ENCODE measurements at regions not wholly inside any gene's neighbourhood (a gene's known extent, or its start where the extent isn't known, plus 50 kb on each side); places are given as distances from the start of the nearest gene placed in this dataset.

DNA sequence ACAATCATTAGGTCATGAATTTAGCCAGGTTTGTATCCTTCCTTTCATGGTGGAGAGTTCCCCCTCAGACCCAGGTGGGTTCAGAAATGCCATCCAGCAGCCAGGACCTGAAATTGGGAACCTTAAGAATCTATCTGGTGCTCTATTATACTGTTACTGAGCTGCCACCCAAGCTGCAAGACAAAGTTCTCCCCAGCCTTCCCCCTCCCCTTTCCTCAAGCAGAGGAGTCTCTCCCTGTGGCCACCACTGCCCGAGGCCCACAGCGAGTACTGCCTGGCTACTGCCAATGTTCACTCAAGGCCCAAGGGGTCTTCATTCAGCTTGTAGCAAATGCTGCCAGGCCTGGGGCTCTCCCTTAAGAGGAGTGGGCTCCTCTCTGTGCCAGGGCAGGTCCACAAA, 133.8 kb downstream of the TMEM38B start:
- DNase-seq: no peak

DNA sequence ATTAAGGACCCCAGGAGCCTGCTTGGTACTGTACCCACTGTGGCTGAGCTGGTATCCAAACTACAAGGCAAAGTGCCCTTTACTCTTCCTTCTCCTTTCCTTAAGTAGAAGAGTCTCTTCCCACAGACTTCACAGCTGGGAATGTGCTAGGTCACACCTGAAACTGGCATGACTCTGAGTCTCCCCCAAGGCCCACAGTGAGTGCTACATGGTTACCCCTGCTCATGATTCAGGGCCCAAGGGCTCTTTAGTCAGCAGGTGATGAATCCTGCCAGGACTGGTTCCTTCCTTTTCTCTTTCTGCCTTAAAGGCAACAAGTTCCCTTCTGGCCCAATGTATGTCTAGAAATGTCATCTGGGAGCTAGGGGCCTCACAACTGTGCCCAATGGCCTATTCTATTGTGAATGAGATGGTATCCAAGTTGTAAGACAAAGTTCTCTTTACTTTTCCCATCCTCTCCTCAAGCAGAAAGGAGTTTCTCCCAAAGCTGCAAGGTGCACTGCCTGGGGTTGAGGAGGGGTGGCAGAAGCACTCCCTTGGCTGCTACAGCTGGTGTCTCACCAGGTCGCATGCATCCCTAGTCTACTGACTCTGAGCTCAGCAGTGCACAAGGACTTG, 134.4 kb downstream of the TMEM38B start:
- DNase-seq: no peak

DNA sequence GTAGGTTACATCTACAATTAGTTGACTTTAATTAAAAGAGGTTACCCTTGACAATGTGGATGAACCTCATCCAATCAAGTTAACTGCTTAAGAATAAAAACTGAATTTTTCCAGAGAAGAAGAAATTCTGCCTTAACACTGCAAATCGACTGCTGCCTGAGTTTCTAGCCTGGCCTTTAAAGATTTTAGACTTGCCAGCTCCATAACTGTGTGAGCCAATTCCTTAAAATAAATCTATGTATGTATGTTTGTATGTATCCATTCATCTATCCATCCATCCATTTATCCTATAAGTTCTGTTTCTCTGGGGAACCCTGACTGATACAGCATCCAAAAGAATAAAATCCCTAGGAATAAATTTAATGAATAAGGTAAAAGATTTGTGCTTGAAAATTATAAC, 136.1 kb downstream of the TMEM38B start:
- DNase-seq: no peak

- DNase-seq: no peak
These were observed 137.9 kb downstream of the TMEM38B start for GRCh38 chr9:105832096-105832710.

DNA sequence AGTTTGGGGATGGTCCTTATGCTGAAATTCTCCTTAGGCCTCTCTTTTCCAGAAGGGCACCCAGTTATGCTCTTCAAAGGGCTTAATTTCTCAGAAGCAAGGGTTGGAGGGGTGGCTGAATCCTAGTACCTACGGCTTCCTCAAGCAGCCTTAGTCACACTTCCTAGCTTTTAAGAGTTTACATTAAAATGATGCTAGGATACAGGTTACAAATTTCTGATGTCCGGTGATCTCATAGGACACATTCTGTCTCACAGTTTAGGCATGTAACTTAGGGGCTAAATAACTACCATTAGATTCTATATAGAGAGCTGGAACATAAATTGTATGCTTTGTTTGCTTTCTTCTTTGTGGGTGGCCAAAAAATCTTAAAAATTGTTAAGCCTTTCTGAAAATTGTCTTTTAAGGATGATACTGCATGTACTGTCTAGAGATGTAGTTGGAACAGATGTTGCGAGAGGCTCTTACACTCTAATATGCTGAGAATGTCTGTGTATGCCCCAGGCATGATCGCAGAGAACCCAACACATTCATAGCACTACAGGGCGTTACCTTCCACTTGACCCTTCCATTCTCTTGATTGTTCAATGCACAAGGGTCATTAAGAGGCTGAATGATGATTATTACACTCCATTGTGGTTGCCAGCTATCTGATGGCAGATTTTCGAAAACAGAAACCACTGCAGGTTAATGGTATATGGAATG, 139.1 kb downstream of the TMEM38B start:
- DNase-seq: no peak

DNA sequence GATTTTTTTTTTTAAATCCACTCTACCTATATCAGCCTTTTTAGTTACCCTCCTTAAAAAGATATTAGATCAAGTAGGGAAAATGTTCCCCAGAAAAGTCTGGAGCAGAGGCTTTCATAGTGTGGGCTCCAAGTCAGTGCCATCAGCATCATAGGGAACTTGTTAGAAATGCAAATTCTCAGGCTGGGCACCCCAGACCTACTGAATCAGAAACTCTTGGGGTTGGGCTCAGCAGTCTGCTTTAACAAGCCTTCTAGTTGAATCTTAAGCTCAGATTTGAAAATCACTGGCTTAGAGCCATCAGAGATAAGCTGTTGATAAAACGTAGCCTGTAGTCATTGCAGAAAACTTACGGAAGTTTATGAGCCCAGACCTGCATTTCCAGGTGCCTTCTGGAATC, 140.1 kb downstream of the TMEM38B start:
- DNase-seq: no peak

GRCh38 chr9:105835721-105836120, 141.4 kb downstream of the TMEM38B start:
- DNase-seq: peak; percentile 25

- DNase-seq: no peak
These were observed 142.8 kb downstream of the TMEM38B start for GRCh38 chr9:105836936-105837660.

DNA sequence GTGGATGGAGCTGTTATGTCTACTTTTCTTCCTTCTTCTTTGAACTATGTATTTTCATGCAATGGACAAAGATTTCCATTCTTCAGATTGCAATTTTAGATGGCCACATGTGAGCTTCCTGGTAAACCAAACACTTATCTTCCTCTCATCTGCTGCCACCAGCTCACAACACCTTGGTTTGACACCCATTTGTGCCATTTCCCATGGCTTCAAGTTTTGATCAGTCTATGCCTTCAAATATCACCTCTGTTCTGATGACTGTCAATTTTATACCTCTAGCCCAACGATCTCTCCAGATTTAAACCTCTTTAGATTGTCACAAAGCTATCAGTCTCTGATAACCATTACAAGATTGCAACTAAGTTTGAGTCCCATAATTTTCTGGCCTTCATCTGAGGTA, 147.2 kb downstream of the TMEM38B start:
- DNase-seq: no peak

- peak; percentile 7 for DNase-seq
These were observed 147.8 kb downstream of the TMEM38B start for GRCh38 chr9:105842023-105842644.

- no peak for DNase-seq
These were observed 152.5 kb downstream of the TMEM38B start for GRCh38 chr9:105846825-105847224.

DNA sequence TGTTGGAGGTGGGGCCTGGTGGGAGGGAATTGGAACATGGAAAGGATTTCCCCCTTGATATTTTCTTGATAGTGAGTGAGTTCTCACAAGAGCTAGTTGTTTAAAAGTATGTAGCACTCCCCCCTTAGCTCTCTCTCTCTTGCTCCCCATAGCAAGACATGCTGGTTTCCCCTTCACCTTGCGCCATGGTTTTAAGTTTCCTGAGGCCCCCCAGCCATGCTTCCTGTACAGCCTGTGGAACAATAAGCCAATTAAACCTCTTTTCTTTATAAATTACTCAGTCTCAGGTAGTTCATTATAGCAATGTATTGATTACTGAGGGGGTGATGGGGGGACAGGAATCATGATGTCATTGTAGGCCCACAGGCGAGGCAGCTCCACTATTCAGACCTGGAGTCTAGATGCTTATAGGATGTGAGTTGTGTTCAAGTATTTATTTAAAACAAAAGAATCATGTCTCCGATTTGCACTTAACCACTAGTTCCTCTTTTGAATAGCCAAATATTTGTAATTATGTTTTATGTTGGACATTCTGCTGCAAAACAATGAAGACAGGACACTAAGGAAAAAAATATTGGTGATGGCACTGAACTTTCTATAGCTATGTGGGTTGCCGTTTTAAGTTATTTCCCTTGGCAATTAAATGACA, 156.6 kb downstream of the TMEM38B start:
- DNase-seq: no peak

- DNase-seq: no peak
These were observed 159.9 kb downstream of the TMEM38B start for GRCh38 chr9:105854026-105854782.

GRCh38 chr9:105854783-105855724, 160.7 kb downstream of the TMEM38B start:
- no peak for DNase-seq

DNA sequence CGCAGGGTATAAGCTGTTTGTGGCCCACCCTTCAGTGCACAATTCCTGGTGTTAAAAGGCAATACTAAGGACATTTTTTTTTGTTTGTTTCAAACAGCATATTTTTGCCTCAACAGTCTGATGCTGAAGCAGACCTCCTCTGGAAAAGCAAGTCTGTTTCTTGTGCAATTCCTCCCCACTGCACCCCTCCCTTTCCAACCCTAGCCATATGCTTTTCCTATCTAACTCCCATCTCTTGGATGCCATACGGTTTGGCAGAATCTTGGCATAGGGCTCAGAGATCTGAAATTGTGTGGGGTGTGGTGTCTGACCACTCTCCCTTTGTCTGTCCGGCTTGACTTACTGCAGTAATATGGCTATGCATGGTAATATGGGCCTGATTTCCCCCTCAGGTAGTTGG, 161.6 kb downstream of the TMEM38B start:
- DNase-seq: no peak

GRCh38 chr9:105858006-105858690, 163.8 kb downstream of the TMEM38B start:
- DNase-seq: no peak

GRCh38 chr9:105858877-105859276, 164.5 kb downstream of the TMEM38B start:
- no peak for DNase-seq

DNA sequence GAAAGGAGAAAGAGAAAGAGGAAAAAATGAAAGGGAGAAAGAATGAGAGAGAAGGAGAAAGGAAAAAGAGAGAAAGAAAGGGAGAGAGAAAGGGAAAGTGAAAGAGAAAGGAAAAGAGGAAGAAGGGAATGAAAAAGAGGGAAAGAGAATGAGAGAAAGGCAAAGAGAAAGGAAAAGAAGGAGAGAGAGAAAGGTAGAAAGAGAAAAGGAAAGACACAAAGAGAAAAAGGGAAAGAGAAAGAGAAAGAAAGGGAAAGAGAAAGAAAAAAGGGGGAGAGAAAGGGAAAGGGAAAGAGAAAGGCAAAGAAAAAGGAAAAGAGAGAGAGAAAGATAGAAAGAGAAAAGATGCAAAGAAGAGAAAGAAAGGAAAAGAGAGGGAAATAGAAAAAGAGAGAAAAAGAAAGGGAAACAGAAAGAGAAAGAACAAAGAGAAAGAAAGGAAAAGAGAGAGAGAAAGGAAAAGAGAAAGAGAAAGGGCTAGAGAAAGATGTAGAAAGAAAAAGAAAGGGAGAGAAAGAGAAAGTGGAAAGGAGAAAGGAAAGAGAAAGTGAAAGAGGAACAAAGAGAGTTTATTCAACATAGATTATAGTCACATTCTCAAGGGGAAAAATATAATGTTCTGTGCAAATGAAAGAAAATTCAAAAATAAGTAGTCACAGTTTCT, 165.2 kb downstream of the TMEM38B start:
- no peak for DNase-seq

- no peak for DNase-seq
These were observed 166.2 kb downstream of the TMEM38B start for GRCh38 chr9:105860516-105860915.

DNA sequence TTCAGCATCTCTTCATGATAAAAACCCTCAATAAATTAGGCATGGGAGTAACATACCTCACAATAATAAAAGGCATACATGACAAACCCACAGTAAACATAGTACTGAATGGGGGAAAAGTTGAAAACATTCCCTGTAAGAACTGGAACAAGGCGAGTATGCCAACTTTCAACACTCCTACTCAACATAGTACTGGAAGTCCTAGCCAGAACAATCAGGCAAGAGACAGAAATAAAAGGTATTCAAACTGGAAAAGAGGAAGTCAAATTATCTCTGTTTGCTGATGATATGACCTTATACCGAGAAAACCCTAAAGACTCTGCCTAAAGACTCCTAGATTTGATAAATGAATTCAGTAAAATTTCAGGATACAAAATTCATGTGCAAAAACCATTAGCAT, 167.6 kb downstream of the TMEM38B start:
- DNase-seq: no peak
